HCT116 (cell line): ENCODE measurements at regions not wholly inside any gene's neighbourhood (a gene's known extent, or its start where the extent isn't known, plus 50 kb on each side); places are given as distances from the start of the nearest gene placed in this dataset.

Source experiments
- ATAC-seq: fragments of 200-7000 bp; cut with Tn5 transposase; 2 replicates; pipeline ENCODE4 v1.9.1; 2020; ENCODE audit warnings: mild to moderate bottlenecking, moderate library complexity
- BruUV-seq: library from RNA; stranded (reverse); fragments of 400-500 nt; replicated peaks from 2 replicates; lab custom pipeline; 2021; lab: Mats Ljungman, UMichigan
- CTCF ChIA-PET: fragments of 300-600 bp; sonication (Branson Sonifier 250); formaldehyde crosslinking; loops from one replicate; lab custom pipeline; 2021; ENCODE audit warnings: antibody characterized with exemption; lab: Charles Lee
- POLR2A ChIA-PET: fragments of 300-600, 350-600 bp; sonication (Branson Sonifier 250); formaldehyde crosslinking; loops from one replicate; lab custom pipeline; 2021; ENCODE audit warnings: antibody characterized with exemption; lab: Charles Lee
- RAD21 ChIA-PET, 2 experiments: fragments of 300-600 bp; sonication (Branson Sonifier 250); formaldehyde crosslinking; loops; one replicate each; lab custom pipeline; 2023; ENCODE audit warnings: low total read pairs in 2 of 2; ENCODE audit not compliant: uncharacterized antibody in 2 of 2, unreplicated experiment in 2 of 2, low non-redundant PET in 1 of 2; lab: Charles Lee
- DNase-seq: peaks from one replicate; pipeline ENCODE4 v3.0.0-alpha.2; 2010; ENCODE audit warnings: low read depth, low spot score
- H2AFZ ChIP-seq: fragments of 200-600 bp; shearing (Covaris generic), sonication (generic); 2 replicates; pipeline ENCODE4 v1.6.1; 2017; ENCODE audit warnings: low read depth, mixed run types, mixed read lengths, antibody characterized with exemption, low read length; ENCODE audit not compliant: poor library complexity, severe bottlenecking
- H3K27ac ChIP-seq: 2 replicates; pipeline ENCODE4 v1.5.1; 2012; ENCODE audit warnings: low read depth, low read length
- H3K27me3 ChIP-seq: fragments of 200-600 bp; sonication (generic); 2 replicates; pipeline ENCODE4 v1.6.1; 2016; ENCODE audit warnings: mixed run types, low read length, mixed read lengths; ENCODE audit not compliant: insufficient read depth
- H3K36me3 ChIP-seq, 2 experiments: fragments of 200-500 bp in 1 of 2; fragments of 200-600 bp in 1 of 2; sonication (Bioruptor generic) in 1 of 2; sonication (generic) in 1 of 2; 2 replicates each; pipeline versions ENCODE4 v1.5.1 to v1.6.1; 2014 to 2016; ENCODE audit warnings: low read length in 2 of 2, inconsistent platforms in 1 of 2, mixed read lengths in 1 of 2, mixed run types in 1 of 2; ENCODE audit not compliant: insufficient read depth in 2 of 2, control insufficient read depth in 1 of 2
- H3K4me1 ChIP-seq, 2 experiments: fragments of 200-600 bp in 1 of 2; sonication (generic) in 1 of 2; 2 replicates each; pipeline versions ENCODE4 v1.5.1 to v1.6.1; 2012 to 2017; ENCODE audit warnings: low read length in 2 of 2, inconsistent platforms in 1 of 2, mild to moderate bottlenecking in 1 of 2, mixed read lengths in 1 of 2, mixed run types in 1 of 2, moderate library complexity in 1 of 2; ENCODE audit not compliant: insufficient read depth in 2 of 2, control insufficient read depth in 1 of 2
- H3K4me2 ChIP-seq: fragments of 200-600 bp; sonication (generic); 2 replicates; pipeline ENCODE4 v1.6.1; 2017; ENCODE audit warnings: mixed run types, low read length, mixed read lengths
- H3K4me3 ChIP-seq, 2 experiments: fragments of 200-600 bp in 1 of 2; sonication (generic) in 1 of 2; replicated peaks in 1 of 2; 2 replicates each; pipeline ENCODE4 v1.5.1; 2011 to 2016; ENCODE audit warnings: low read length in 2 of 2, control low read depth in 1 of 2, low read depth in 1 of 2, mild to moderate bottlenecking in 1 of 2, mixed read lengths in 1 of 2, mixed run types in 1 of 2
- H3K79me2 ChIP-seq: fragments of 200-600 bp; sonication (generic); 2 replicates; pipeline ENCODE4 v1.6.1; 2017; ENCODE audit warnings: mild to moderate bottlenecking, mixed run types, low read length, moderate library complexity, mixed read lengths; ENCODE audit not compliant: insufficient read depth
- H3K9ac ChIP-seq: fragments of 200-600 bp; sonication (generic); 2 replicates; pipeline ENCODE4 v1.6.1; 2016; ENCODE audit warnings: low read length, mixed read lengths
- H3K9me2 ChIP-seq: fragments of 200-600 bp; sonication (generic), shearing (Covaris generic); 2 replicates; pipeline ENCODE4 v1.6.1; 2017; ENCODE audit warnings: mixed run types, mild to moderate bottlenecking, moderate library complexity; ENCODE audit not compliant: insufficient read depth
- H3K9me3 ChIP-seq, 2 experiments: fragments of 200-500 bp in 1 of 2; fragments of 200-600 bp in 1 of 2; sonication (Bioruptor generic) in 1 of 2; sonication (generic) in 1 of 2; 2 replicates each; pipeline ENCODE4 v1.6.1; 2014 to 2017; ENCODE audit warnings: low read length in 2 of 2, mixed read lengths in 2 of 2, inconsistent platforms in 1 of 2, low read depth in 1 of 2, mild to moderate bottlenecking in 1 of 2, mixed run types in 1 of 2, moderate library complexity in 1 of 2; ENCODE audit not compliant: control insufficient read depth in 1 of 2, insufficient read depth in 1 of 2
- H4K20me1 ChIP-seq: fragments of 200-600 bp; sonication (generic), shearing (Covaris generic); 2 replicates; pipeline ENCODE4 v1.6.1; 2017; ENCODE audit warnings: mixed run types, mild to moderate bottlenecking, moderate library complexity; ENCODE audit not compliant: insufficient read depth
- CBX3 ChIP-seq: IDR thresholded peaks from 2 replicates; pipeline ENCODE4 v1.6.1; 2012; ENCODE audit warnings: low read depth
- CEBPB ChIP-seq: IDR thresholded peaks from 2 replicates; pipeline ENCODE4 v1.6.1; 2012; ENCODE audit warnings: low read depth
- EGR1 ChIP-seq: IDR thresholded peaks from 2 replicates; pipeline ENCODE4 v1.6.1; 2012; ENCODE audit warnings: low read depth
- ELF1 ChIP-seq: IDR thresholded peaks from 2 replicates; pipeline ENCODE4 v1.6.1; 2012; ENCODE audit warnings: low read depth, borderline replicate concordance
- EZH2 ChIP-seq: fragments of 200-600 bp; sonication (generic); IDR thresholded peaks from 2 replicates; pipeline ENCODE4 v1.6.1; 2017; ENCODE audit warnings: antibody characterized with exemption, mixed run types
- EZH2phosphoT487 ChIP-seq: fragments of 200-600 bp; IDR thresholded peaks from 2 replicates; pipeline ENCODE4 v1.6.1; 2018; ENCODE audit warnings: antibody characterized with exemption, borderline replicate concordance
- FOSL1 ChIP-seq: IDR thresholded peaks from 2 replicates; pipeline ENCODE4 v1.6.1; 2012; ENCODE audit warnings: low read depth
- JUND ChIP-seq: IDR thresholded peaks from 2 replicates; pipeline ENCODE4 v1.6.1; 2012
- POLR2A ChIP-seq: IDR thresholded peaks from 2 replicates; pipeline ENCODE4 v1.7.0; 2011; ENCODE audit warnings: borderline replicate concordance; ENCODE audit not compliant: insufficient read depth, insufficient read length; ENCODE audit errors: extremely low read depth
- POLR2AphosphoS5 ChIP-seq: IDR thresholded peaks from 2 replicates; pipeline ENCODE4 v1.6.1; 2011; ENCODE audit warnings: mild to moderate bottlenecking, low read depth, low read length, moderate library complexity
- RAD21 ChIP-seq: IDR thresholded peaks from 2 replicates; pipeline ENCODE4 v1.6.1; 2012; ENCODE audit warnings: low read depth, mild to moderate bottlenecking
- SIN3A ChIP-seq: IDR thresholded peaks from 2 replicates; pipeline ENCODE4 v1.6.1; 2012; ENCODE audit warnings: low read depth
- SP1 ChIP-seq: IDR thresholded peaks from 2 replicates; pipeline ENCODE4 v1.6.1; 2012; ENCODE audit warnings: low read depth
- YY1 ChIP-seq: IDR thresholded peaks from 2 replicates; pipeline ENCODE4 v1.6.1; 2011; ENCODE audit warnings: low read length, low read depth, moderate library complexity, mild to moderate bottlenecking; ENCODE audit not compliant: insufficient replicate concordance; ENCODE audit errors: extremely low read depth
- ZFX ChIP-seq: fragments of 450-650 bp; IDR thresholded peaks from 2 replicates; pipeline ENCODE4 v1.6.1; 2017
- ZNF274 ChIP-seq: fragments of 200-500 bp; sonication (Bioruptor generic); IDR thresholded peaks from 2 replicates; pipeline ENCODE4 v1.6.1; 2014; ENCODE audit warnings: mild to moderate bottlenecking, low read depth, low read length, inconsistent platforms
- intact Hi-C: fragments of 100-400 bp; cut with micrococcal nuclease; formaldehyde crosslinking; loops from 2 replicates; pipeline ENCODE4 v1.10.0; 2022
- TF ChIP-seq, protein P1 (sequence below): IDR thresholded peaks from 2 replicates; pipeline ENCODE4 v1.6.1; 2012
- TF ChIP-seq, protein P2 (sequence below), 3 experiments: fragments of 200-600 bp in 1 of 3; sonication (generic) in 1 of 3; IDR thresholded peaks in 2 of 3; conservative IDR thresholded peaks in 1 of 3; 2 replicates each; pipeline ENCODE4 v1.5.1; 2012 to 2017; ENCODE audit warnings: low read depth in 2 of 3, low read length in 2 of 3, antibody characterized with exemption in 1 of 3, borderline replicate concordance in 1 of 3, control low read depth in 1 of 3, mild to moderate bottlenecking in 1 of 3, mixed read lengths in 1 of 3, mixed run types in 1 of 3, moderate library complexity in 1 of 3; ENCODE audit not compliant: insufficient read depth in 1 of 3
- TF ChIP-seq, protein P3 (sequence below): IDR thresholded peaks from 2 replicates; pipeline ENCODE4 v1.6.1; 2012; ENCODE audit warnings: low read depth

GRCh38 chr2:215780313-215780712, 233.0 kb downstream of the MREG start (continued):
- TF ChIP-seq, protein P1, sequence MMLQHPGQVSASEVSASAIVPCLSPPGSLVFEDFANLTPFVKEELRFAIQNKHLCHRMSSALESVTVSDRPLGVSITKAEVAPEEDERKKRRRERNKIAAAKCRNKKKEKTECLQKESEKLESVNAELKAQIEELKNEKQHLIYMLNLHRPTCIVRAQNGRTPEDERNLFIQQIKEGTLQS = no peak
- TF ChIP-seq YY1 = no peak
- no peak for TF ChIP-seq EZH2
- no peak for TF ChIP-seq FOSL1

GRCh38 chr2:215779912-215780311, 233.4 kb downstream of the MREG start:
- ChIA-PET CTCF (no interaction called here), RAD21 (no interaction called here), POLR2A (no interaction called here)
- Histone ChIP-seq H3K27ac (no peak overlapping the region), H3K4me1 (no peaks in the 10 kb centered on the region), H4K20me1 (no peaks in the 10 kb centered on the region), H3K36me3 (no peaks in the 10 kb centered on the region), H2AFZ (no peak overlapping the region), H3K4me3 (no peak overlapping the region), H3K27me3 (no peaks in the 10 kb centered on the region), H3K9ac (no peak overlapping the region), H3K79me2 (no peaks in the 10 kb centered on the region), H3K4me2 (no peak overlapping the region), H3K9me3 (no peaks in the 10 kb centered on the region), H3K9me2 (no peaks in the 10 kb centered on the region)
- no TSS peak for BruUV-seq
- DNase-seq (no peak), ATAC-seq (no peak)
- no peak for TF ChIP-seq ZNF274
- TF ChIP-seq POLR2AphosphoS5 = no peak
- TF ChIP-seq, protein P2, sequence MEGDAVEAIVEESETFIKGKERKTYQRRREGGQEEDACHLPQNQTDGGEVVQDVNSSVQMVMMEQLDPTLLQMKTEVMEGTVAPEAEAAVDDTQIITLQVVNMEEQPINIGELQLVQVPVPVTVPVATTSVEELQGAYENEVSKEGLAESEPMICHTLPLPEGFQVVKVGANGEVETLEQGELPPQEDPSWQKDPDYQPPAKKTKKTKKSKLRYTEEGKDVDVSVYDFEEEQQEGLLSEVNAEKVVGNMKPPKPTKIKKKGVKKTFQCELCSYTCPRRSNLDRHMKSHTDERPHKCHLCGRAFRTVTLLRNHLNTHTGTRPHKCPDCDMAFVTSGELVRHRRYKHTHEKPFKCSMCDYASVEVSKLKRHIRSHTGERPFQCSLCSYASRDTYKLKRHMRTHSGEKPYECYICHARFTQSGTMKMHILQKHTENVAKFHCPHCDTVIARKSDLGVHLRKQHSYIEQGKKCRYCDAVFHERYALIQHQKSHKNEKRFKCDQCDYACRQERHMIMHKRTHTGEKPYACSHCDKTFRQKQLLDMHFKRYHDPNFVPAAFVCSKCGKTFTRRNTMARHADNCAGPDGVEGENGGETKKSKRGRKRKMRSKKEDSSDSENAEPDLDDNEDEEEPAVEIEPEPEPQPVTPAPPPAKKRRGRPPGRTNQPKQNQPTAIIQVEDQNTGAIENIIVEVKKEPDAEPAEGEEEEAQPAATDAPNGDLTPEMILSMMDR (IDR thresholded peaks at IDR 0.05 in 2 of 3, conservative IDR thresholded peaks at IDR 0.05 in 1 of 3; ENCODE audit: borderline replicate concordance in 1 of 3, insufficient read depth in 1 of 3, low read depth in 2 of 3, low read length in 2 of 3) = no peak
- no peak for TF ChIP-seq POLR2A
- TF ChIP-seq CEBPB = no peak
- TF ChIP-seq, protein P3, sequence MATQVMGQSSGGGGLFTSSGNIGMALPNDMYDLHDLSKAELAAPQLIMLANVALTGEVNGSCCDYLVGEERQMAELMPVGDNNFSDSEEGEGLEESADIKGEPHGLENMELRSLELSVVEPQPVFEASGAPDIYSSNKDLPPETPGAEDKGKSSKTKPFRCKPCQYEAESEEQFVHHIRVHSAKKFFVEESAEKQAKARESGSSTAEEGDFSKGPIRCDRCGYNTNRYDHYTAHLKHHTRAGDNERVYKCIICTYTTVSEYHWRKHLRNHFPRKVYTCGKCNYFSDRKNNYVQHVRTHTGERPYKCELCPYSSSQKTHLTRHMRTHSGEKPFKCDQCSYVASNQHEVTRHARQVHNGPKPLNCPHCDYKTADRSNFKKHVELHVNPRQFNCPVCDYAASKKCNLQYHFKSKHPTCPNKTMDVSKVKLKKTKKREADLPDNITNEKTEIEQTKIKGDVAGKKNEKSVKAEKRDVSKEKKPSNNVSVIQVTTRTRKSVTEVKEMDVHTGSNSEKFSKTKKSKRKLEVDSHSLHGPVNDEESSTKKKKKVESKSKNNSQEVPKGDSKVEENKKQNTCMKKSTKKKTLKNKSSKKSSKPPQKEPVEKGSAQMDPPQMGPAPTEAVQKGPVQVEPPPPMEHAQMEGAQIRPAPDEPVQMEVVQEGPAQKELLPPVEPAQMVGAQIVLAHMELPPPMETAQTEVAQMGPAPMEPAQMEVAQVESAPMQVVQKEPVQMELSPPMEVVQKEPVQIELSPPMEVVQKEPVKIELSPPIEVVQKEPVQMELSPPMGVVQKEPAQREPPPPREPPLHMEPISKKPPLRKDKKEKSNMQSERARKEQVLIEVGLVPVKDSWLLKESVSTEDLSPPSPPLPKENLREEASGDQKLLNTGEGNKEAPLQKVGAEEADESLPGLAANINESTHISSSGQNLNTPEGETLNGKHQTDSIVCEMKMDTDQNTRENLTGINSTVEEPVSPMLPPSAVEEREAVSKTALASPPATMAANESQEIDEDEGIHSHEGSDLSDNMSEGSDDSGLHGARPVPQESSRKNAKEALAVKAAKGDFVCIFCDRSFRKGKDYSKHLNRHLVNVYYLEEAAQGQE = no peak
- no peak for TF ChIP-seq EZH2
- no peak for TF ChIP-seq RAD21
- no peak for TF ChIP-seq ELF1
- TF ChIP-seq ZFX = no peak
- no peak for TF ChIP-seq EZH2phosphoT487
- no peak for TF ChIP-seq YY1
- no peak for TF ChIP-seq SP1
- TF ChIP-seq SIN3A = no peak
- TF ChIP-seq, protein P1 = no peak
- no peak for TF ChIP-seq JUND
- no peak for TF ChIP-seq EGR1
- no peak for TF ChIP-seq CBX3
- intact Hi-C loops = no loop called here
